ENCODE measurements at regions not wholly inside any gene's neighbourhood (a gene's known extent, or its start where the extent isn't known, plus 50 kb on each side); places are given as distances from the start of the nearest gene placed in this dataset.
"Not testable (repeated sequence)": the region's sequence is repeated elsewhere in the genome, so short reads cannot be mapped to it uniquely, and the experiment has no call there.

- DNase-seq = no peak
These were observed 239.6 kb upstream of the SHH start for GRCh38 chr7:156051884-156052283.

GRCh38 chr7:156050636-156051569, 238.6 kb upstream of the SHH start:
- no peak for DNase-seq

- no peak for DNase-seq
These were observed 237.1 kb upstream of the SHH start for GRCh38 chr7:156049366-156049765.

- no peak for DNase-seq
These were observed 233.8 kb upstream of the SHH start for GRCh38 chr7:156046031-156046560.

GRCh38 chr7:156043416-156044178, 231.3 kb upstream of the SHH start:
- DNase-seq = no peak

- DNase-seq = no peak
These were observed 229.1 kb upstream of the SHH start for GRCh38 chr7:156041398-156041797.

GRCh38 chr7:156039971-156040677, 227.9 kb upstream of the SHH start:
- no peak for DNase-seq

- no peak for DNase-seq
These were observed 226.9 kb upstream of the SHH start for GRCh38 chr7:156039194-156039593.

GRCh38 chr7:156038345-156038744, 226.1 kb upstream of the SHH start:
- no peak for DNase-seq

GRCh38 chr7:156036153-156036552, 223.9 kb upstream of the SHH start:
- DNase-seq = no peak

- not testable (repeated sequence) for DNase-seq
These were observed 223.1 kb upstream of the SHH start for GRCh38 chr7:156035387-156035786.

- no peak for DNase-seq
These were observed 222.1 kb upstream of the SHH start for GRCh38 chr7:156034397-156034796.

GRCh38 chr7:156032973-156033372, 220.7 kb upstream of the SHH start:
- DNase-seq = no peak

GRCh38 chr7:156031679-156032478, 219.6 kb upstream of the SHH start:
- DNase-seq = no peak

- DNase-seq = no peak
These were observed 217.3 kb upstream of the SHH start for GRCh38 chr7:156029460-156030007.

- DNase-seq = peak in 1 of 2 experiments; percentile 5
These were observed 216.3 kb upstream of the SHH start for GRCh38 chr7:156028521-156028920.

GRCh38 chr7:156027821-156028220, 215.6 kb upstream of the SHH start:
- DNase-seq = no peak

- DNase-seq = no peak
These were observed 214.3 kb upstream of the SHH start for GRCh38 chr7:156026603-156027002.

- DNase-seq = no peak
These were observed 213.9 kb upstream of the SHH start for GRCh38 chr7:156026076-156026600.

- DNase-seq = no peak
These were observed 213.4 kb upstream of the SHH start for GRCh38 chr7:156025675-156026074.

GRCh38 chr7:156024201-156024600, 211.9 kb upstream of the SHH start:
- DNase-seq = no peak

Data from activated T-cell treated with anti-CD3 and anti-CD28 coated beads, Interleukin-2, amount 50 U/mL, for 48 hours (primary cell).